PC-9 (cell line): ENCODE measurements at regions not wholly inside any gene's neighbourhood (a gene's known extent, or its start where the extent isn't known, plus 50 kb on each side); places are given as distances from the start of the nearest gene placed in this dataset.

Experiments used
- BruUV-seq: library from RNA; stranded (reverse); fragments of 400-500 nt; replicated peaks from 2 replicates; lab custom pipeline; 2021; lab: Mats Ljungman, UMichigan
- CTCF ChIA-PET: fragments of 300-600 bp; sonication (Branson Sonifier 250); formaldehyde crosslinking; loops from one replicate; lab custom pipeline; 2022; ENCODE audit warnings: antibody characterized with exemption; lab: Charles Lee
- POLR2A ChIA-PET: fragments of 300-600 bp; sonication (Branson Sonifier 250); formaldehyde crosslinking; loops from one replicate; lab custom pipeline; 2022; ENCODE audit warnings: antibody characterized with exemption; ENCODE audit not compliant: unreplicated experiment; lab: Charles Lee
- DNase-seq, 2 experiments: peaks; one replicate each; pipeline versions ENCODE4 v3.0.0 to v3.0.0-alpha.2; 2015 to 2022; ENCODE audit warnings: mixed read lengths in 1 of 2
- H2AFZ ChIP-seq: fragments of 200-600 bp; sonication (generic); 2 replicates; pipeline ENCODE4 v1.8.1; 2017; ENCODE audit warnings: antibody characterized with exemption
- H3F3A ChIP-seq: fragments of 200-600 bp; sonication (generic); 2 replicates; pipeline ENCODE4 v1.8.1; 2017; ENCODE audit warnings: antibody characterized with exemption, mild to moderate bottlenecking, low read depth; ENCODE audit not compliant: insufficient read depth
- H3K27ac ChIP-seq: fragments of 200-600 bp; sonication (generic); 2 replicates; pipeline ENCODE4 v1.6.1; 2016; ENCODE audit warnings: mixed run types
- H3K27me3 ChIP-seq: fragments of 200-600 bp; sonication (generic); 2 replicates; pipeline ENCODE4 v1.6.1; 2016; ENCODE audit warnings: low read depth, mixed run types; ENCODE audit not compliant: insufficient read depth
- H3K36me3 ChIP-seq: fragments of 200-600 bp; sonication (generic); 2 replicates; pipeline ENCODE4 v1.6.1; 2016; ENCODE audit warnings: low read depth, mixed run types
- H3K4me1 ChIP-seq: fragments of 200-600 bp; sonication (generic); replicated peaks from 2 replicates; pipeline ENCODE4 v1.6.1; 2016; ENCODE audit warnings: mixed run types; ENCODE audit not compliant: insufficient read depth
- H3K4me2 ChIP-seq: fragments of 200-600 bp; sonication (generic); 2 replicates; pipeline ENCODE4 v1.6.1; 2017; ENCODE audit warnings: mixed run types
- H3K4me3 ChIP-seq: fragments of 200-600 bp; sonication (generic); 2 replicates; pipeline ENCODE4 v1.6.1; 2016; ENCODE audit warnings: mixed run types
- H3K79me2 ChIP-seq: fragments of 200-600 bp; sonication (generic); 2 replicates; pipeline ENCODE4 v1.6.1; 2017; ENCODE audit warnings: low read depth, mixed run types
- H3K9me2 ChIP-seq: fragments of 200-600 bp; sonication (generic); 2 replicates; pipeline ENCODE4 v1.8.1; 2017; ENCODE audit warnings: mild to moderate bottlenecking; ENCODE audit not compliant: insufficient read depth
- H3K9me3 ChIP-seq: fragments of 200-600 bp; sonication (generic); 2 replicates; pipeline ENCODE4 v1.8.1; 2016; ENCODE audit warnings: low read depth; ENCODE audit not compliant: insufficient read depth
- H4K20me1 ChIP-seq: fragments of 200-600 bp; sonication (generic); 2 replicates; pipeline ENCODE4 v1.8.1; 2017; ENCODE audit not compliant: insufficient read depth
- CTCF ChIP-seq: fragments of 200-600 bp; sonication (generic); conservative IDR thresholded peaks from 2 replicates; pipeline ENCODE4 v1.6.1; 2017; ENCODE audit warnings: mixed run types, antibody characterized with exemption, mild to moderate bottlenecking, moderate library complexity
- EZH2 ChIP-seq: fragments of 200-600 bp; sonication (generic); IDR thresholded peaks from 2 replicates; pipeline ENCODE4 v1.8.0; 2017; ENCODE audit warnings: antibody characterized with exemption, low read depth
- intact Hi-C: fragments of 100-400 bp; cut with micrococcal nuclease; formaldehyde crosslinking; loops from one replicate; pipeline ENCODE4 v1.10.0; 2022; ENCODE audit not compliant: unreplicated experiment

GRCh38 chr1:82223091-82223490, 422.4 kb downstream of the ADGRL2 start:
- ChIA-PET POLR2A (no interaction called here), CTCF (no interaction called here)
- Histone ChIP-seq H4K20me1 (no peaks in the 10 kb centered on the region), H3K4me3 (no peak overlapping the region), H3K27ac (no peak overlapping the region), H3K36me3 (no peaks in the 10 kb centered on the region), H3K79me2 (no peaks in the 10 kb centered on the region), H2AFZ (no peak overlapping the region), H3K4me1 (no peaks in the 10 kb centered on the region), H3K4me2 (no peak overlapping the region), H3F3A (no peaks in the 10 kb centered on the region), H3K27me3 (no peaks in the 10 kb centered on the region), H3K9me3 (no peaks in the 10 kb centered on the region), H3K9me2 (no peaks in the 10 kb centered on the region)
- intact Hi-C loops, result no loop called here
- peak in 1 of 2 experiments; percentile 5 for DNase-seq
- no TSS peak for BruUV-seq
- TF ChIP-seq CTCF (no peak), EZH2 (no peak)

- H4K20me1 ChIP-seq, result no peaks in the 10 kb centered on the region
- H3K4me2 ChIP-seq, result no peak overlapping the region
- no peaks in the 10 kb centered on the region for H3K79me2 ChIP-seq
- no peaks in the 10 kb centered on the region for H3F3A ChIP-seq
- H3K27ac ChIP-seq, result no peak overlapping the region
- H3K4me1 ChIP-seq, result no peaks in the 10 kb centered on the region
- no peaks in the 10 kb centered on the region for H3K36me3 ChIP-seq
- ChIA-PET CTCF (no interaction called here), POLR2A (no interaction called here)
- H3K9me3 ChIP-seq, result no peaks in the 10 kb centered on the region
- no TSS peak for BruUV-seq
- no peak for TF ChIP-seq CTCF
- no peak for TF ChIP-seq EZH2
- no peaks in the 10 kb centered on the region for H3K27me3 ChIP-seq
- no peaks in the 10 kb centered on the region for H3K9me2 ChIP-seq
- H2AFZ ChIP-seq, result peak overlapping the region; percentile 57; the same call in 1 of the 2 replicates
- DNase-seq, result no peak
- intact Hi-C loops, result no loop called here
- no peak overlapping the region for H3K4me3 ChIP-seq
These were observed 421.0 kb downstream of the ADGRL2 start for GRCh38 chr1:82221721-82222120.

- no peaks in the 10 kb centered on the region for H3K4me1 ChIP-seq
- H3K36me3 ChIP-seq, result no peaks in the 10 kb centered on the region
- BruUV-seq, result no TSS peak
- H3K27me3 ChIP-seq, result no peaks in the 10 kb centered on the region
- no peaks in the 10 kb centered on the region for H3K9me2 ChIP-seq
- POLR2A ChIA-PET, result no interaction called here
- no peaks in the 10 kb centered on the region for H4K20me1 ChIP-seq
- TF ChIP-seq CTCF, result no peak
- no peak for TF ChIP-seq EZH2
- DNase-seq, result no peak
- no peak overlapping the region for H3K4me3 ChIP-seq
- H3K27ac ChIP-seq, result no peak overlapping the region
- no peaks in the 10 kb centered on the region for H3F3A ChIP-seq
- no peaks in the 10 kb centered on the region for H3K9me3 ChIP-seq
- no peaks in the 10 kb centered on the region for H3K79me2 ChIP-seq
- H3K4me2 ChIP-seq, result no peak overlapping the region
- intact Hi-C loops, result no loop called here
- no peak overlapping the region for H2AFZ ChIP-seq
- CTCF ChIA-PET, result no interaction called here
These were observed 420.0 kb downstream of the ADGRL2 start for GRCh38 chr1:82220754-82221153.
